H1 (cell line): ENCODE measurements at regions not wholly inside any gene's neighbourhood (a gene's known extent, or its start where the extent isn't known, plus 50 kb on each side); places are given as distances from the start of the nearest gene placed in this dataset.

ENCODE experiments used
- BACH1 ChIP-seq: IDR thresholded peaks from 2 replicates; pipeline ENCODE4 v1.6.1; 2012; ENCODE audit warnings: low read length, improper control_type of control experiment
- POLR2A ChIP-seq, 2 experiments: IDR thresholded peaks; 1 replicate in 1 of 2; 2 replicates in 1 of 2; pipeline ENCODE4 v1.6.1; 2011; ENCODE audit warnings: low read depth in 2 of 2, low read length in 2 of 2, mild to moderate bottlenecking in 2 of 2; ENCODE audit errors: control extremely low read depth in 1 of 2

DNA sequence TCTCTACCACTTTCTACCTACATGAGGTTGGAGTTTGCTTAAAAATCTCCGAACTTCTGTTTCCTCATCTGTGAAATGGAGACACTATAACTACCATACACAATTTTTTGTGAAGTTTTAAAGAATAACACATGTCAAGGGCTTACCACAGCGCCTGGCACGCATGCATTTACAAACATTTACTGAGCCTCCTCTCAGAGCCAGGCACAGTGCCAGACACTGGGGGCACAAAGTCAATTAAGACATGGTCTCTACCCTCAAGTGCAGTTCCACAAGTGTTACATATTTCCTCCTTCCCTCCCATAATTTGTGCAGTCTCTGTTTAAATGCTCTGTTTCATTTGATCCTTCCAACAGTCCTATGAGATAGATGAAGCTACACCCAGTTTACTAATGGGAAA lies 356.4 kb upstream of the ESRRG start (continued):
- TF ChIP-seq POLR2A (IDR thresholded peaks at IDR 0.05; ENCODE audit: control extremely low read depth in 1 of 2, low read depth in 2 of 2, low read length in 2 of 2), result no peak
- TF ChIP-seq BACH1, result no peak
